Daoy (cell line): ENCODE measurements at regions not wholly inside any gene's neighbourhood (a gene's known extent, or its start where the extent isn't known, plus 50 kb on each side); places are given as distances from the start of the nearest gene placed in this dataset.
A peak's percentile ranks its signal among the peaks of the same experiment; 100 is the strongest.
"Not testable (repeated sequence)": the region's sequence is repeated elsewhere in the genome, so short reads cannot be mapped to it uniquely, and the experiment has no call there.

Experiments used
- DNase-seq: peaks from one replicate; pipeline ENCODE4 v3.0.0-alpha.2; 2015; ENCODE audit warnings: low read depth

DNA sequence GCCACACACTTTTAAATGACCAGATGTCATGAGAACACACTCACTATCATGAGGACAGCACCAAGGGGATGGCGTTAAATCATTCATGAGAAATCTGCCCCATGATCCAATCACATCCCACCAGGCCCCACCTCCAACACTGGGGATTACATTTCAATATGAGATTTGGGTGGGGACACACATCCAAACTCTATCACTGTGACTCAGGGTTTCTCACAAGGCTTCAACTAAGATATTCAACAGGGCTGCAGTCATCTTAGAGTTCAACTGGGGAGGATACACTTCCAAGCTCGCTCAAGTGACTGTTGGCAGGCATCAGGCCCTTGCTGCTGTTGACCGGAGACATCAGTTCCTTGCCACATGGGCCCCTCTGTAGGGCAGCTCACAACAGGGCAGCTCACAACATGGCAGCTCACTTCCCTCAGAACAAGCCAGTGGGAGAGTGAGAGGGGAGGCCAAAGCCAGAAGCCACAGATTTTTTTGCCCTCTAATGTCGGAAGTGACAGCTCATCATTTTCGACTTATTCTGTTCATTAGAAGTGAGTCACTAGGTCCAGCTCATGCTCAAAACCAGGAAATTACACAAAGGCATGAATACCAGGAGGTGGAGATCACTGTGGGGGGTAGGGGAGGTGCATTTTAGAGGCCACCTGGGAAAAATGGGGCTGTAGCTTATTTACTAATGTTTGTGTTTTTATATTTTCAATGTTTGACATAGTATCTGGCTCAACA, 50.8 kb upstream of the PTHLH start:
- DNase-seq, result peak; percentile 94

DNA sequence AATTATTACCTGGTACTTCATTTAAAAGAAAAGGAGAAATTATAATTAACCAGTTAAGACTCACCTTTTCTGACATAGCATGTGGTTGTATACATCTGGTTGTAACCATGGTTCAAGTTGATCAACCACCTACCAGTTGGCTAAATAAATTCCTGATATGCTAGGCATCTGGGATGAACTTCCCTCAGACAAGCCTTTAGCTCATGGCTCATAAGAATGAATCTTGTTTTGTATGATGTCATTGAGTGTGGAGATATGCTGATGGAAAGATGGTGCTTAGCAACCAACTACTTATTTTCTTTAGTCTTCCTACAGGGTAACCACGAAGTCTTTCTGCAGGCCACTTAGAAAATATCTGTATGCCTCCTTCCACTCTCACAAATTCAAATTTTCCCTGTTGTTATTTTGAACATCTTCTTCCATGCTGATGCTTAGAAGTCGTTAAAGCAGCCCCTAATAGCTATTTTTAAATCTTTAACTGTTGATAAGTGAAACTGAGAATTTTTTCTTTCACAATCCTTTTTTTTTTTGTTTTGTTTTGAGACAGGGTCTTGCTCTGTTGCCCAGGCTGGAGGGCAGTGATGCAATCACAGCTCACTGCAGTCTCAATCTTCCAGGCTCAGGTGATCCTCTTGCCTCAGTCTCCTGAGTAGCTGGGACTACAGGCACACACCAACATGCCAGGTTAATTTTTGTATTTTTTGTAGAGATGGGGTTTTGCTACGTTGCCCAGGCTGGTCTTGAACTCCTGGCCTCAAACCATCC, 51.9 kb upstream of the PTHLH start:
- DNase-seq, result peak; percentile 69

DNA sequence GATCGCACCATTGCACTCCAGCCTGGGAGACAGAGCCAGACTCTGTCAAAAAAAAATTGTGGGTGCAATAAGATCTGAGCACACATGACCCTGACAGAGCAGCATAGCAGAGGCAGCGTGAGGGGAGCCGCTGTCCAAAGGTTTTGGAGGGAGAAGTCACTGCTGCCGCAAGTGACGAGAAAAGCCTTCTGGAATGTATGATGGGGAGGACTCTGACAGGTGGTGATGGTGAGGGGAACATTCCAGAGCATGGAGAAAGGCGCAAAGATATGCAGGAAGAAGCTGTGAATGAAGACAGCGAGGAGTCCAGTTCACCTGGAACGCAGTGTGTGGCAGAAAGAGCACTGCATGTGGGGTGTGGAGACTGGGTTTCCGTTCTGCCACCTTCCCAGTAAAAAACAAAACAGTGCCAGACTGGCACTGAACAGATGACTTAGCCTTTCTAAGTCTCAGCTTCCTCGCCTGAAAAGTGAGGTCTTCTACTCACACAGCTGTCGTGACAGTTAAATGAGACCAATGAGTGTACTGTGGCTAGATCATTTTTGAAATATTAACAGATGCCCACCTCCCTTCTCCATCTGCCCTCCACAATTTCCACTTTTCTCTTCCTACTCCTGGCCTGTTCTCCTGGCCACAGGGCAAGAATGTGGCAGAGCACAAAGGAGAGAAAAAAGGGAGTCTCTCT, 53.4 kb upstream of the PTHLH start:
- no peak for DNase-seq

DNA sequence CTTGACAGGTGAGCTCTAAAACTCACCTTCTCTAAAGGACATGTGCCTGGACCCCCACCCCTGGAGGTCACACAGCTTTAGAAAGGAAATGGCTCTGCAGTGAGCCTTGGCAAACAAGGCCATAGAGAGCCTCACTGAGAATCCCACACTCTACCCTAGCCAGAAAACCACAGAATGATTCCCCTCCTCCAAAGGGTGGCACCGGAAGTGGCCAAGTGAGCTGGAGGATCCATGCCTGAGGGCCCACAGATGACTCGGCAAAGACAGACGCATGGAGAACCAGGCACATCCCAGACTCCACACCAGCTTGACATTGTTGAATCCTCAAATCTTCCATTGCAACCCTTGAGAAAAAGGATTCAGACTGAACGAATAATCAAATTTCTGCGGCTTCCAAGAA, 54.2 kb upstream of the PTHLH start:
- DNase-seq, result peak; percentile 90

DNA sequence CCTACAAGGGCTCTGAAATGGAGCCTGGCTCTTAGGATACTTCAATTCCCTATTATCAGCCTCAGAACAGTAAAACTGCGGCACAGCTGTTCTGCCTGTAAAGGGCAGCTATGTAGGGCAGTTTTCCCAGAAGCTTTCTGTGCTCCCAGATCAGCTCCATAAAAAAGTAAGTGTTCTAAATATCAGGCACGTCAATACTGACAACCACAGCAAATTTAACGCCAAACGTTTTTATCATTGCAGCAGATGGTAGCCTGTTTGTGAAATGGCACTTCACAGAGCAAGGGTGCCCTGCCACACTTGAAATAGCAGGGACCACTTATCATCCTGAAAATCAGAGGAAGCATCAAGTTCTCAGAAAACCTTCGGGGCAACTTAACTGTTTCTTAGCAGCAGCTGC, 54.8 kb upstream of the PTHLH start:
- DNase-seq, result no peak

DNA sequence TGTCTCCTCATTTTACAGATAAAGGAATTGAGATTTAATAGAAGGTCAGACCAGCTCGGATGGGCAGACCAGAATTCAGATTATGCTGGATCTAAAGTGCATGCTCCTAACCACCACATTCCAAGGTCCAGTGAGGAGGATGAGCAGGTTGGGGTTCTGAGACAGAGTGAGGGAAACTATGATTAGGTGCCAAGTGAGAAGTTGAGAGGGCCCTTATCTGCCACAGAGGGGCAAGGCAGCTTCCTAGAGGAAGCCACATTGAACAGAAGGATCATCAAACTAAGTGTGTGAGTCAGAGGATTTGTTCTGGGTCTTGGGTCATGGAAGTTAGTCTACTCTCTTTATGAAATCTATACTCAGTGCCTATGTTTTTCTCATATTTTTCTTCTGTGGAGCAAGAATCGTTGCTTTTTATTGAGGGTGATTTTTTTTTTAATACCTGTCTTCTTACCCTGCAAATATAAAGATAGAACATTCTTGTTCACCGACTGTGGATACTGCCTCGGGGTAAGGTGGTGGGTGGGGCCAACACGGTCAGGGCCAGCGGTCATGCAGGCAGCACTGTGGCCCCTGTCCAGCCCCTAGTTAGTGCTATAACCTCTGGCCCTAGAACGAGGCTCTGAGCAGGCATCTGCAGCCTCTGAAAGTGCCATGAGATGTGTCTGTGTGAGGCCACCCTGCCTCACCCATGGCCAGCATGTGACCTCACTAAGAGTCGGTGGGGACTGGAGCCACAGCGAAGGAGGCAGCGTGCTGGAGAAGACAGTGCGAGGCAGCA, 55.6 kb upstream of the PTHLH start:
- DNase-seq, result peak; percentile 83

DNA sequence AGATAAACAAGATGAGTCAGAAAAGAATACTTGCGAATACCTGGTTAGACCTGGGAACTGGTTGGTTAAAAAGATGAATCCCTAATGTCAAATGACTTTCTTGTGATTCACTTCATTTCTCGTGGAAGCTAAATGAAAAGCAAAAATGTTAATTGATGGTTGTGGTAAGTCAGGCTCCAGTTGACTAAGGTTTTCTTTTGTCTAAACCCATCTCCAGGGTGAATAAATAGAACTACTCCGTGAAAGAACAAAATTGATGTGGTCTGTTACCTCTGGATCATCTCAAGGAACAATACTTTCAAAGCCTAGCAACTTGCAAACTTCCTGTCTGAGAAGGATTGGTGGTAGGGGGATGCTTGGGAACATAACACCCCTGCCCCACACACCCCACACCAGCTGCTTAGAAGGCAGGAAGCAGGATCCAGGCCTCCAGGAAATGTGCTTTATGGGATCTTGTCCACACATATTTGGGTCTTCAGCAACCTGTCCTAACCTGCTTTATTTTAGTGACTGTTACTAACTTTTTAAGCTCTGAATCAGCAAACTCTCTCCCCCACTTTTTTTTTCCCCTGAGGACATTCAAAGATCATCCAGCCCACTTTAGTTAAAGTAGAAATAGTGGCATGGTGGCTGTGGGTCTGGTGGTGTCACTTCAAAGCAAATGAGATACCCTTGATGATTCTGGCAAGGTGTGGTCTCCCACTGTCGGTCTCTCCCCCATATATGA, 60.4 kb upstream of the PTHLH start:
- peak; percentile 56 for DNase-seq

DNA sequence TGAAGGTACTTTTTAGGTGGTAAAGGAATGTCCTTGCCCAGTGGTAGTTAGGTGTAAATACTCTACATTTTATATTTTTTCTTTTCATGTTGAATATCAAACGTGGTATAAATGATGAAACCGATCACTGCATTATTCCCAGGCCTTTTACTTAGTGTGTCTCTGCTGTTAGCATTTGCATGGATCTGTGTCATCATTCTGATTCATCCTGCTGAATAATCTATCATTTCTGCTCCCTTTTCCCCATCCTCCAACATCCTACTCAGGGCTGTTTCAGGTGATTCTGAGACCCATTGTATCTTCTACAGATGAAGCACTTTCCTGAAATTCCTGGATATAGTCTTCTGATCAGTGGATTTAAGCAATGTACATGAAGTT, 61.0 kb upstream of the PTHLH start:
- DNase-seq, result peak; percentile 43

DNA sequence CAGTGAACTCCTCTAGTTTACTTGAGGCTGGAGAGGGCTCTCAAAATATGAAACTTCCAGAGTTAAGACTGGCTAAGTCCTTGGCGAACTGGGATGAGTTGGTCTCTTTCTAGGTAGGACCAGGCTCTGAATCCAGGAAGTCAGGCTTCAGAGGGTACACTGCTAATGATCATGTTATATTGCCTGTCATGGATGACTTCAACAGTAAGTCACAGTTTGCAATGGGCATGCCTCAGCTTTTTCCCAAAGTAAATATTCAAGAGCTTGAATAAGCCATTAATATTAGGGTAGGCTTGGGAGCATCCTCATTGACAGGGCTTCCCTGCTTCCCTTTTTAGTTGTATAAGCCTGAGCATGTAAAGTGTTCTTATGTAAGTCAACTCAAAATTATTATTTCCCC, 61.7 kb upstream of the PTHLH start:
- no peak for DNase-seq

DNA sequence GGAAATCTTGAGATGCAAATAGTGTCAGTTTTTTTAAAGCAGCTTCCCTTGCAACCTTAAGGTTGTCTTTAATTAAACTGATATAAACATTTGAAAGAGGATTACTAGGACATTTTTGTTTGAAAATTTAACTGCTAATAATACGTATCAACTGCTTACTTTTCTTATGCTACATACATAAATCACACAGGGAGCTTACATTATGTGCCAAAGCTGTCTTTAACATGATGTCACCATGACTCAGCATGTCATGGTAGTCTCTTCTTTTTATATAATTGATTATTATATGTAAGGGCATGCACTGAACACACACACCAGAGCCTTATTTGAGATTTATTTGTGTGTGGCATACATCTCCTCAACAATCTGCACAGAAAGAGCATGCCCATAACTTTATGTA, 63.0 kb upstream of the PTHLH start:
- DNase-seq, result peak; percentile 60

DNA sequence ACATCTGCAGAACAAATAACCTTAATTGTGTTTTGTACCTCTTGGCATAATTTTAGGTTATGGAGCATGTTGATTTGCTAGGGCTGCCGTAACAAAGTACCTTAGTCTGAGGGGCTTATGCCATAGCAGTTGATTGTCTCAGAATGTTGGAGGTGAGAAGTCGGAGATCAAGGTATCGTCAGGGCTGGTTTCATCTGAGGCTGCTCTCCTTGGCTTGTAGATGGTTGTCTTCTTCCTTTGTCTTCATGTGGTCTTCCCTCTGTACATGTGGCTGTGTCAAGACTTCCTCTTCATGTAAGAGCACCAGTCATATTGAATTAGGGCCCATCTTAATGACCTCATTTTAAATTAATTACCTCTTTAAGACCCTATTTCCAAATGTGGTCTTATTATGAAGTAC, 64.4 kb upstream of the PTHLH start:
- no peak for DNase-seq

DNA sequence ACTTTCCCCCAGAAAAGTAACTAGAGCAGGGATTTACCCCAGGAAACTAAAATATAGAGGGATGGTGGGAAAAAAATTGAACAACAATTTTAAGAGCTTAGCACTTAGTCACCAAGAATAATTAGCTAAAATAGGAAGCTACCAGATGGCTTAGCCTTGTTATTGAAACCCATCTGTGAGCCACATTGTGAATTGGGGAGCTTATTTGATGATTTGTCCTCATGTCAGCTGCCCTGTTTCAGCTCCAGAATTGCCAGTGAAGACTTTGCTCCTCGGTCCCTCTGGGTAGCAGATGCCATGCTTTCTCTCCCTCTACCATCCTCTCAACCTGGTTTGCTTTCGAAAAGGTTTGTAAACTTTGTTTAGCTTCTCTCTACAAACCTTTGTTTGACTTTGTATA, 67.7 kb upstream of the PTHLH start:
- no peak for DNase-seq

DNA sequence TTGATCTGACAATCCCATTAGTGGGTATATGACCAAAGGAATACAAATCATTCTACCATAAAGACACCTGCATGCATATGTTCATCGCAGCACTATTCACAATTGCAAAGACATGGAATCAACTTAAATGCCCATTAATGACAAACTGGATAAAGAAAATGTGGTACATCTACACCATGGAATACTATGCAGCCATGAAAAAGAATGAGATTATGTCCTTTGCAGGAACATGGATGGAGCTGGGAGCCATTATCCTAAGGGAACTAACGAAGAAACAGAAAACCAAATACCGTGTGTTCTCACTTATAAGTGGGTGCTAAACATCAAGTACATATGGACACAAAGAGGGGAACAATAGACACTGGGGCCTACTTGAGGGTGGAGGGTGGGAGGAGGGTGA, 74.1 kb upstream of the PTHLH start:
- not testable (repeated sequence) for DNase-seq

DNA sequence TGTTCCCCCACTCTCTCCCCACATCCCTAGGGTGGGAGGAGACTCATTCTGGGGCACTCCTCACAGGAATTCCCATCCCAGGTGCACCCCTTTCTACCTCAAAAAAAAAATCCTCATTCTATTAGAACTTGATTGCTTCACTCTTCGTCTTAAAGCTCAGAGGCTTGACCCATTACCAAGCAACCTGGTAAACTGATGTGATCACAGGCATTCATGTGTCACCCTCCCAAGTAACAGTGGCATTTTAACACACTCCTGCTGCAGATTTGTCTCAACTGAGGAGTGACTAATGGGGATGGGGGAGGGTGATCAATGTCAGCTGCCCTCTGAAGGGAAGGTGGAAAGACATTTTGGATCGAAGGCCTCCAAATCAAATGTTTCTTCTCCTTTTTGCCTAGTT, 78.1 kb upstream of the PTHLH start:
- DNase-seq, result peak; percentile 59

DNA sequence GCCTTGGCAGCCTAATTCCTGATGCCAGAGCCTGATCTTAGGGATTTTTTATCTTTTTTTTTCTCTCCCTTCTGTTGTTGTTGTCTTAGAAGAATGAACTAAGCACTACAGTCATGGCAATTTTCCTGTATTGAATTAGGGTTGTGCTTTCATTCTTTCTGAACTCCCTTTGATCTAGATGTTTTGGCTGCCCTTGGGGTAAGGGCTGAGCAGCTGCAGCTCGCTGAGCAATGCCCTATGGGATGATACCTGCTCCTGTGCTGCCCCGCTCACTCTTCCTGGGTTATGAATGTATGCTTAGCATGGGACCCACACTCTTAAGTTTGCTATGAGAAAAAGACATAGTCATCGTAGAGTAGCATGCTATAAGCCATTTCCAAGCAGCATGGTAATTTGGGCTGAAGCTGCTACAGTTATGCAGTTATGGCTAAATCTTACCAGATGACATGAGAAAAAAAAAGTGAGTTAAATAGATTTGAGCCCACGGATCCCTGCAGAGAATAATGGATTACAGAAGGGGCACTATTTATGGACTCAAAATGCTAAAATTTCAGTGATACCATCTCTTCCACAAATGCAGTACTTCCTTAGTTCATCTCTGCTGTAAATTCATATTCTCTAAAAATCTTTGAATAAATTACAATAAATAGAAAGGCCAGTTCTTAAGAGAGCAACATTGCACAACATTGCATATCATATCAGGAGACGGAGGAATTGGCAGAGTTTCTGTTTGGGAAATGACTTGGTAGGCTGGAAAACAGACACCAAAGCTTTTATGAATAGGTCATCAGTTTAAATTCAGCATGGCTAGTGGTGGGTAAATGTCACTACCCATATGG, 79.2 kb upstream of the PTHLH start:
- DNase-seq, result no peak

DNA sequence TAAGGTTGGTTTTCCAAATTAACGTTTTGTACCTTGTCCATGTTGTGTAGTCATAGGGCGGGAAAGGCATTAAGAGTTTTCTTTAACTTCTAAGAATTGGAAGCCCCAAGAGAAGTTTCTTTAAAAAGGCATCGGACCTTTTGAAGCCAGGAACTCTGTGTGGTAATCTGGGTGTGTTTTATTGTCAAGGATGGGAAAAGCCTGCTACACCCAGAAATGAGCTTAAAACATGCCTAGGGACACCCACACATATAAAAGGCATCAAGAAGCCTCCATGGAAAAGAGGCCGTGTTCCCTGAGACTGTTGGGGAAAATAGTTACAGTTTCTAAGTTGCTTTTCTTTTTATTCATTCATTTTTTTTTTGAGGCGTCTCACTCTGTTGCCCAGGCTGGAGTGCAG, 81.0 kb upstream of the PTHLH start:
- DNase-seq, result no peak

DNA sequence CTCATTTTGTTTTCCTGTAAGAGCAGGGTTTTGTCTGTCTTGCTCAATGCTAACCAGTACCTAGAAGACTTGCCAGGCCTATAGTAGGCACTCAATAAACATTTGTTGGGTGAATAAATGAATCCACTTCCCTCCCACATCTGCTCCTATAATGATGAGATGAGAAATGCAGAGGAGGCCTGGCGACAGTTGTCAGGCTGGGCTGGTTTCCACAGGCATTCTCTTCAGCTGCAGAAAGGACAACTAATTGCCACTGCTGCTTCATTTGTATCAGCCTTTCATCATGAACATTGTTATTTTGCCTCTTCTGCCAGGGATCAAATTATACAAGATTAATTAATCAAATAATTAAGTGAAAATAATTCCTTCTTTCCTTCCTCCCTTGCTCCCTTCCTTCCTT, 82.0 kb upstream of the PTHLH start:
- no peak for DNase-seq

DNA sequence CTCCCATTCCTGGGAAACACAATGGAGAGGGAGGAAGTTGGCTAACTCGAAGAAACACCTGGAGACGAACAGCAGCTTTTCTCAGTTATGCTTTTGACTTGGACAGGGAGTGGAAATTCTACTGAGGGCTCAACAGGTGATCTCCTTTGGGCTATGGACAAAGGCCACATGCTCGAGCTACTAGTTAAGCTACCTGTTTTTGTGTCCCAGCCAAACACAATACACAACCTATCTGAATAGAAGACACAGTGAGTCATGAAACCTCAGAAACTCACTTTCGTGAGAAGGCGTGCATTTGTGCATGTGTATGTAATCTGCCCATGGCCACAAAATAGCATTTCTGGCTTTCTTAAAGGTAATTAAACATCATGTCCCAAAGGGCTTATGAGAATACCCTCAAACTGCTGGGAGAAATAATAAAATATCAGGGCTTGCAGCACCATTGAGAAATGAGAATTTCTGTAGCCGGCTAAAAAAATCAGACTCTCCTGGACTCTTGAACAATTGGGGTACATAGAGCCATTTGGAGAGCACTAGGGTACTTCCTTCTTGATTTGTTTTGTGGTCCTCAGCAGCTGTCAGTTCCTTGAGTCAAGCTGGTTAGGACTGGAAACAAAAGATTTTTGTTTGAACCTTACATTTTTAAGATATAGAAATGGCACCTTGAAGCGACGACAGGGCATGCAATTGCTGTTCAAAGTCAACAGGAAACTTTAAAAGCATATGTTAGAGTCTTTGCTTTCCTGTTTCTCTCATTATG, 85.5 kb upstream of the PTHLH start:
- DNase-seq, result peak; percentile 94

DNA sequence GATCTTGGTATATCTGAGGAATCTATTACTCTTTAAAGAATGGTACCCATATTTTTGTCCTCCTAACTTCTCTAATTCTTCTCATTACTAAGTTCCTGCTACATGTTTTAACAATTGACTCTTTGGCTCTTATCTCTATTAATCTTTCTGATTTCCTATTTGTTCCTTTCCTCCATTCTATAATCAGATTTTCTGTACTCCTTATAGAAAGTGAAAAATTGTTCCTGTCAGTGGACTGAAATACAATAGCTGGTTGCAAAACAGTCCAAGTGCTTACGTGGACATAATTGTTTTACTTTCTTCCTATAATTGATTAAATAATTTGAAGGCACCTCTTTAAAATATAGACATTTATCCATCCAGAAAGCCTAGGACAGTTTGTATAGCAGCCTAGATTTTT, 86.7 kb upstream of the PTHLH start:
- DNase-seq, result no peak

DNA sequence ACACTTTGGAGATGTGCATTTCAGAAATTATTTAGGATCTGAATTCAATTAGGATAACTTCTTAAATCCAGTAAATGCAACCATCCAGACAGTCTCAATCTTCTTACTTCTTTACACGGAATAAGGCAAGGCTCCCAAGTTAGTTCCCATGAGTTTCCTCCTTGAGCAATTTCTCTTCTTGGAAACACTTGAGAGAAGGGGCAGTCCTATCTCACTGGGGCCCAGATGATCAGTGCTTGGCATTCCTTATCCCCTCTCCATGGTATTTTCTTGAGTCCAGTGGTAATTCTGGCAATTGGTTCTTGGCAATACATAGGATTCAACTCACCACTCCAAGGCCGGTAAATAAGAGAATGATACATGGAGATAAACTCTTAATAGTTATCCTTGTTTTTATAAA, 87.1 kb upstream of the PTHLH start:
- DNase-seq, result no peak
